H9 (cell line): ENCODE measurements at regions not wholly inside any gene's neighbourhood (a gene's known extent, or its start where the extent isn't known, plus 50 kb on each side); places are given as distances from the start of the nearest gene placed in this dataset.

Source experiments
- DNase-seq: peaks from one replicate; pipeline ENCODE4 v3.0.0-alpha.2; 2017
- H2AFZ ChIP-seq: one replicate; pipeline ENCODE4 v1.6.1; 2013; ENCODE audit warnings: mild to moderate bottlenecking, low read length, control low read depth, moderate library complexity
- H2AK5ac ChIP-seq: 2 replicates; pipeline ENCODE4 v1.6.1; 2013; ENCODE audit warnings: low read length, control low read depth, mixed read lengths; ENCODE audit not compliant: insufficient read length
- H2BK120ac ChIP-seq: one replicate; pipeline ENCODE4 v1.6.1; 2013; ENCODE audit warnings: low read depth, mild to moderate bottlenecking, low read length, control low read depth, inconsistent platforms; ENCODE audit not compliant: poor library complexity, severe bottlenecking
- H2BK12ac ChIP-seq: 2 replicates; pipeline ENCODE4 v1.6.1; 2013; ENCODE audit warnings: low read length, control low read depth, mixed read lengths, low read depth; ENCODE audit not compliant: insufficient read length
- H2BK15ac ChIP-seq: 2 replicates; pipeline ENCODE4 v1.6.1; 2013; ENCODE audit warnings: low read depth, low read length, control low read depth
- H2BK20ac ChIP-seq: one replicate; pipeline ENCODE4 v1.6.1; 2013; ENCODE audit warnings: low read depth, mild to moderate bottlenecking, low read length, control low read depth, inconsistent platforms; ENCODE audit not compliant: poor library complexity, severe bottlenecking
- H2BK5ac ChIP-seq: 2 replicates; pipeline ENCODE4 v1.6.1; 2013; ENCODE audit warnings: low read length, control low read depth, mixed read lengths; ENCODE audit not compliant: insufficient read length
- H3K14ac ChIP-seq: 2 replicates; pipeline ENCODE4 v1.6.1; 2013; ENCODE audit warnings: low read length, control low read depth; ENCODE audit not compliant: insufficient read depth
- H3K18ac ChIP-seq: 2 replicates; pipeline ENCODE4 v1.6.1; 2013; ENCODE audit warnings: low read depth, mild to moderate bottlenecking, mixed read lengths, low read length, control low read depth; ENCODE audit not compliant: insufficient read length
- H3K23ac ChIP-seq: 2 replicates; pipeline ENCODE4 v1.6.1; 2013; ENCODE audit warnings: low read length, control low read depth, mixed read lengths, low read depth; ENCODE audit not compliant: insufficient read length
- H3K23me2 ChIP-seq: 2 replicates; pipeline ENCODE4 v1.6.1; 2013; ENCODE audit warnings: low read depth, mild to moderate bottlenecking, mixed read lengths, low read length, control low read depth; ENCODE audit not compliant: insufficient read length, poor library complexity, severe bottlenecking
- H3K27ac ChIP-seq: 2 replicates; pipeline ENCODE4 v1.5.1; 2013; ENCODE audit warnings: low read length, control low read depth, mixed read lengths, low read depth; ENCODE audit not compliant: insufficient read length
- H3K27me3 ChIP-seq: 2 replicates; pipeline ENCODE4 v1.6.1; 2013; ENCODE audit warnings: low read length, control low read depth, inconsistent platforms; ENCODE audit not compliant: insufficient read depth
- H3K4ac ChIP-seq: 2 replicates; pipeline ENCODE4 v1.6.1; 2013; ENCODE audit warnings: low read depth, mild to moderate bottlenecking, control low read depth, inconsistent platforms, low read length, moderate library complexity
- H3K4me1 ChIP-seq: 2 replicates; pipeline ENCODE4 v1.6.1; 2013; ENCODE audit warnings: low read length, control low read depth, inconsistent platforms; ENCODE audit not compliant: insufficient read depth
- H3K4me2 ChIP-seq: 2 replicates; pipeline ENCODE4 v1.6.1; 2013; ENCODE audit warnings: low read length, control low read depth, mixed read lengths; ENCODE audit not compliant: insufficient read length, insufficient read depth
- H3K56ac ChIP-seq: 2 replicates; pipeline ENCODE4 v1.6.1; 2013; ENCODE audit warnings: low read depth, mild to moderate bottlenecking, mixed read lengths, low read length, control low read depth; ENCODE audit not compliant: insufficient read length
- H3K79me1 ChIP-seq: 2 replicates; pipeline ENCODE4 v1.6.1; 2013; ENCODE audit warnings: low read depth, mild to moderate bottlenecking, moderate library complexity, low read length, control low read depth, inconsistent platforms; ENCODE audit not compliant: insufficient read depth, poor library complexity, severe bottlenecking
- H3K79me2 ChIP-seq: 2 replicates; pipeline ENCODE4 v1.6.1; 2013; ENCODE audit warnings: low read length, control low read depth, inconsistent platforms; ENCODE audit not compliant: insufficient read depth
- H3K9ac ChIP-seq: 2 replicates; pipeline ENCODE4 v1.6.1; 2013; ENCODE audit warnings: low read length, control low read depth, mixed read lengths; ENCODE audit not compliant: insufficient read length; ENCODE audit errors: extremely low read depth
- H3K9me3 ChIP-seq: one replicate; pipeline ENCODE4 v1.6.1; 2013; ENCODE audit warnings: low read depth, low read length, inconsistent platforms; ENCODE audit not compliant: control insufficient read depth
- H3T11ph ChIP-seq: one replicate; pipeline ENCODE4 v1.6.1; 2013; ENCODE audit warnings: mild to moderate bottlenecking, low read length, control low read depth, inconsistent platforms
- H4K20me1 ChIP-seq: one replicate; pipeline ENCODE4 v1.6.1; 2013; ENCODE audit not compliant: control insufficient read depth, insufficient read length, insufficient read depth
- H4K5ac ChIP-seq: 2 replicates; pipeline ENCODE4 v1.6.1; 2013; ENCODE audit warnings: low read depth, mild to moderate bottlenecking, mixed read lengths, low read length, control low read depth; ENCODE audit not compliant: insufficient read length
- H4K8ac ChIP-seq: replicated peaks from 2 replicates; pipeline ENCODE4 v1.6.1; 2013; ENCODE audit warnings: low read length, control low read depth, mixed read lengths, low read depth; ENCODE audit not compliant: insufficient read length
- H4K91ac ChIP-seq: 2 replicates; pipeline ENCODE4 v1.6.1; 2013; ENCODE audit warnings: low read depth, mild to moderate bottlenecking, moderate library complexity, mixed read lengths, low read length, control low read depth; ENCODE audit not compliant: insufficient read length
- H3K27ac Mint-ChIP-seq, 3 experiments: 2 replicates in 2 of 3; 3 replicates in 1 of 3; pipeline ENCODE4 v1.8.0; 2020 to 2021; ENCODE audit warnings: mixed read lengths in 3 of 3, mild to moderate bottlenecking in 1 of 3, moderate library complexity in 1 of 3
- H3K27me3 Mint-ChIP-seq: 2 replicates; pipeline ENCODE4 v1.8.0; 2021; ENCODE audit warnings: low read depth, mild to moderate bottlenecking, moderate library complexity, mixed read lengths
- H3K36me3 Mint-ChIP-seq, 3 experiments: 2 replicates in 2 of 3; 3 replicates in 1 of 3; pipeline ENCODE4 v1.8.0; 2020 to 2021; ENCODE audit warnings: low read depth in 3 of 3, mixed read lengths in 3 of 3; ENCODE audit not compliant: insufficient read depth in 1 of 3
- H3K4me1 Mint-ChIP-seq, 2 experiments: 2 replicates each; pipeline ENCODE4 v1.8.0; 2020; ENCODE audit warnings: mixed read lengths in 2 of 2
- H3K4me3 Mint-ChIP-seq, 2 experiments: 2 replicates in 1 of 2; 3 replicates in 1 of 2; pipeline ENCODE4 v1.8.0; 2020 to 2021; ENCODE audit warnings: mild to moderate bottlenecking in 2 of 2, mixed read lengths in 2 of 2, moderate library complexity in 1 of 2
- H3K9me3 Mint-ChIP-seq, 2 experiments: 2 replicates in 1 of 2; 3 replicates in 1 of 2; pipeline ENCODE4 v1.8.0; 2020; ENCODE audit warnings: mild to moderate bottlenecking in 2 of 2, mixed read lengths in 2 of 2, moderate library complexity in 1 of 2
- WGBS: extraction: QIAGEN DNeasy Blood & Tissue Kit; methylation state at CpG from one replicate; pipeline ENCODE4 v1.1.7; 2013; ENCODE audit warnings: missing lambda C conversion rate, low lambda C conversion rate, mixed read lengths; ENCODE audit not compliant: insufficient read length; ENCODE audit errors: extremely low coverage; 5-methylcytosine and 5-hydroxymethylcytosine counted together
- TF ChIP-seq, protein P1 (sequence below): fragments of 200-600 bp; sonication (generic); conservative IDR thresholded peaks from 3 replicates; pipeline ENCODE4 v1.8.0; 2021; ENCODE audit warnings: antibody characterized with exemption, mild to moderate bottlenecking

- no peak overlapping the region for H4K5ac ChIP-seq
- H3K18ac ChIP-seq: no peak overlapping the region
- no peaks in the 10 kb centered on the region for H3K27me3 Mint-ChIP-seq
- H4K91ac ChIP-seq: no peak overlapping the region
- no peak overlapping the region for H3K4me3 Mint-ChIP-seq
- H3K4me2 ChIP-seq: no peak overlapping the region
- H3K14ac ChIP-seq: no peak overlapping the region
- no peaks in the 10 kb centered on the region for H3K79me1 ChIP-seq
- H3K27ac Mint-ChIP-seq: peak overlapping the region in 2 of 3 experiments; percentile 56 to 88; a peak in 3 of 7 replicates
- H3K4me1 Mint-ChIP-seq: peaks cover 47 to 50% of the 10 kb centered on the region in 2 experiments
- no peak overlapping the region for H3K9ac ChIP-seq
- DNase-seq: no peak
- no peak overlapping the region for H2BK5ac ChIP-seq
- H3K56ac ChIP-seq: no peak overlapping the region
- no peak overlapping the region for H2BK120ac ChIP-seq
- H4K20me1 ChIP-seq: no peaks in the 10 kb centered on the region
- no peak overlapping the region for H3K4ac ChIP-seq
- H2BK12ac ChIP-seq: no peak overlapping the region
- H3K9me3 ChIP-seq: peaks cover 18% of the 10 kb centered on the region
- no peak overlapping the region for H2AFZ ChIP-seq
- no CpG with 5 or more reads among the region's 2 CpGs for WGBS
- peaks cover 38% of the 10 kb centered on the region in 2 experiments for H3K9me3 Mint-ChIP-seq
- no peak overlapping the region for H2BK20ac ChIP-seq
- no peak overlapping the region for H2BK15ac ChIP-seq
- no peaks in the 10 kb centered on the region for H3K79me2 ChIP-seq
- H3K27ac ChIP-seq: no peak overlapping the region
- TF ChIP-seq, protein P1, sequence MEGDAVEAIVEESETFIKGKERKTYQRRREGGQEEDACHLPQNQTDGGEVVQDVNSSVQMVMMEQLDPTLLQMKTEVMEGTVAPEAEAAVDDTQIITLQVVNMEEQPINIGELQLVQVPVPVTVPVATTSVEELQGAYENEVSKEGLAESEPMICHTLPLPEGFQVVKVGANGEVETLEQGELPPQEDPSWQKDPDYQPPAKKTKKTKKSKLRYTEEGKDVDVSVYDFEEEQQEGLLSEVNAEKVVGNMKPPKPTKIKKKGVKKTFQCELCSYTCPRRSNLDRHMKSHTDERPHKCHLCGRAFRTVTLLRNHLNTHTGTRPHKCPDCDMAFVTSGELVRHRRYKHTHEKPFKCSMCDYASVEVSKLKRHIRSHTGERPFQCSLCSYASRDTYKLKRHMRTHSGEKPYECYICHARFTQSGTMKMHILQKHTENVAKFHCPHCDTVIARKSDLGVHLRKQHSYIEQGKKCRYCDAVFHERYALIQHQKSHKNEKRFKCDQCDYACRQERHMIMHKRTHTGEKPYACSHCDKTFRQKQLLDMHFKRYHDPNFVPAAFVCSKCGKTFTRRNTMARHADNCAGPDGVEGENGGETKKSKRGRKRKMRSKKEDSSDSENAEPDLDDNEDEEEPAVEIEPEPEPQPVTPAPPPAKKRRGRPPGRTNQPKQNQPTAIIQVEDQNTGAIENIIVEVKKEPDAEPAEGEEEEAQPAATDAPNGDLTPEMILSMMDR: no peak
- no peak overlapping the region for H3K23ac ChIP-seq
- peak overlapping the region; percentile 62 for H2AK5ac ChIP-seq
- H4K8ac ChIP-seq: no peak overlapping the region
- H3K23me2 ChIP-seq: no peaks in the 10 kb centered on the region
- peaks cover 3% of the 10 kb centered on the region; the same call in 1 of the 2 replicates for H3K4me1 ChIP-seq
- no peak overlapping the region for H3T11ph ChIP-seq
- peaks cover 24 to 41% (median 36%) of the 10 kb centered on the region in 3 experiments for H3K36me3 Mint-ChIP-seq
- H3K27me3 ChIP-seq: no peaks in the 10 kb centered on the region
Observed at GRCh38 chr6:140438346-140438735, 1063.9 kb upstream of the CITED2 start.
